WTC11 (cell line): ENCODE measurements at regions not wholly inside any gene's neighbourhood (a gene's known extent, or its start where the extent isn't known, plus 50 kb on each side); places are given as distances from the start of the nearest gene placed in this dataset.

Experiments
- ATF2 ChIP-seq: sonication (generic); formaldehyde crosslinking; IDR thresholded peaks from 2 replicates; pipeline ENCODE4 v1.8.1; 2022; ENCODE audit warnings: low read depth, missing genetic modification reagents, borderline replicate concordance
- CREB1 ChIP-seq: sonication (generic); formaldehyde crosslinking; IDR thresholded peaks from 2 replicates; pipeline ENCODE4 v1.8.0; 2023; ENCODE audit warnings: mild to moderate bottlenecking, missing genetic modification reagents
- CTCF ChIP-seq: fragments of 200-600 bp; IDR thresholded peaks from 2 replicates; pipeline ENCODE4 v1.8.0; 2022; ENCODE audit warnings: antibody characterized with exemption
- ELF4 ChIP-seq: sonication (generic); formaldehyde crosslinking; IDR thresholded peaks from 2 replicates; pipeline ENCODE4 v1.8.1; 2022; ENCODE audit warnings: low read depth, mild to moderate bottlenecking, moderate library complexity, missing genetic modification reagents
- IRF1 ChIP-seq: sonication (generic); formaldehyde crosslinking; IDR thresholded peaks from 2 replicates; pipeline ENCODE4 v1.8.0; 2023; ENCODE audit warnings: missing genetic modification reagents
- TEAD4 ChIP-seq: sonication (generic); formaldehyde crosslinking; IDR thresholded peaks from 2 replicates; pipeline ENCODE4 v1.8.0; 2022; ENCODE audit warnings: mild to moderate bottlenecking, missing genetic modification reagents
- ZNF281 ChIP-seq: sonication (generic); formaldehyde crosslinking; IDR thresholded peaks from 2 replicates; pipeline ENCODE4 v1.8.0; 2023; ENCODE audit warnings: mild to moderate bottlenecking, missing genetic modification reagents

- TF ChIP-seq ZNF281 (no peak), ATF2 (no peak), CTCF (no peak), ELF4 (CRISPR knock-in tag) (no peak), TEAD4 (CRISPR knock-in tag) (no peak), IRF1 (no peak), CREB1 (no peak)
Observed at GRCh38 chr10:117673230-117674010, 130.9 kb downstream of the EMX2 start.
